ENCODE measurements at regions not wholly inside any gene's neighbourhood (a gene's known extent, or its start where the extent isn't known, plus 50 kb on each side); places are given as distances from the start of the nearest gene placed in this dataset.

DNA sequence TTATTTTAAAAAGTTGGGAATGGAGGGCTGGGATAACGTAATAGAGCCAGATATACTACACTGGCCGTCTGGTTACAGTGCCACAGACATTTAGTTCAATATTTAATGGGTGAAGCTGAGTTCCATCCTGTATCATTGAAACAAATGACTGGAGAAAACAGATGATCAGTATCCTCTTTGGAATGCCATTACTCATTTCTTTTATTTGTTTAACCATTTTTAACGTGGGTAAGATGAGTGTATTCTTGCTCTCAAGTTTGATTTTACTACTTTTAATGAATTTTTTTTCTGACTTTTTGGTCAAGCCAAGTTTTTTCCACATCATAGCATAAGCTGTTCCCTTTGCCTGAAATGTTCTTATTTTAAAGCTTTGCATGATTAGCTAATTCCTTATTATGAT is 53.9 kb upstream of the GRM7 start:
- H3K36me3 Mint-ChIP-seq (ENCODE audit: insufficient read depth) = no peaks in the 10 kb centered on the region
- no peaks in the 10 kb centered on the region for H3K9me3 Mint-ChIP-seq (ENCODE audit: low read depth)
- no peak overlapping the region for H3K27ac Mint-ChIP-seq
- no peak overlapping the region for H3K4me3 Mint-ChIP-seq (ENCODE audit: low read depth)
- no peak for DNase-seq (ENCODE audit: low spot score, unreplicated experiment)
- H3K4me1 Mint-ChIP-seq (ENCODE audit: low read depth) = no peaks in the 10 kb centered on the region
- H3K27me3 Mint-ChIP-seq = no peaks in the 10 kb centered on the region
- no peak for TF ChIP-seq CTCF (IDR thresholded peaks at IDR 0.05; ENCODE audit: unreplicated experiment)

DNA sequence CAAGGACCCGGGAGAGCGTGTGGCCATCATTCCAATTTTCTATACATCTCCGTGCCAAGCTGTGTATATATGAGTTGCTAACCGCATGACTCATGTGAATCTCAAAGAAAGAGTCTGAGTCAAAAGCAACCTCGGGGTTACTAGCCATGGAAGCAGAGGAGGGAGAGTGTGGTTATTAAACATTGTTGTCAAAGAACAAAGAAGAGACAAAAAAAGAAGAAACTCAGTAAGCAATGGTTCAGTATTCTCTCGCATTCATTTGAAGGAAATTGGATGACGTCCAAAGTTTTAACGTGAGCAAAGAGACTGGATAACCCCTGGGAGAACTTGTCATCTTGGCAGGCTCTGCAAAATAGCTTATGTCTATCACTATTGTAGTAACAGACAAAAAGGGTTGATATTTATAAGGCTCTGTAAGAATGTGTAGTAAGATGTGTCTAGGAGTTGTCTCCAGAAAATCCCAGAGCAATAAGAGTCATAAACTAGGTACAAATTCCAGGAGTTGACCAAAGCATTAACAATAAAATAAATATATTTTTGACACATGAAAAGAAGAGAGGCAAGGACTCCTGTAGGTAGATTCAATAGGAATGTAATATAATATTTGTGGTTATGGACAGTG is 52.8 kb upstream of the GRM7 start:
- no peaks in the 10 kb centered on the region for H3K27me3 Mint-ChIP-seq
- no peak for TF ChIP-seq CTCF (IDR thresholded peaks at IDR 0.05; ENCODE audit: unreplicated experiment)
- H3K36me3 Mint-ChIP-seq (ENCODE audit: insufficient read depth) = no peaks in the 10 kb centered on the region
- H3K4me3 Mint-ChIP-seq (ENCODE audit: low read depth) = no peak overlapping the region
- no peaks in the 10 kb centered on the region for H3K4me1 Mint-ChIP-seq (ENCODE audit: low read depth)
- H3K9me3 Mint-ChIP-seq (ENCODE audit: low read depth) = no peaks in the 10 kb centered on the region
- no peak overlapping the region for H3K27ac Mint-ChIP-seq
- no peak for DNase-seq (ENCODE audit: low spot score, unreplicated experiment)

GRCh38 chr3:6809349-6809748 is 51.6 kb upstream of the GRM7 start:
- H3K4me3 Mint-ChIP-seq (ENCODE audit: low read depth) = no peak overlapping the region
- DNase-seq (ENCODE audit: low spot score, unreplicated experiment) = no peak
- no peaks in the 10 kb centered on the region for H3K9me3 Mint-ChIP-seq (ENCODE audit: low read depth)
- no peak for TF ChIP-seq CTCF (IDR thresholded peaks at IDR 0.05; ENCODE audit: unreplicated experiment)
- no peaks in the 10 kb centered on the region for H3K36me3 Mint-ChIP-seq (ENCODE audit: insufficient read depth)
- no peaks in the 10 kb centered on the region for H3K4me1 Mint-ChIP-seq (ENCODE audit: low read depth)
- H3K27ac Mint-ChIP-seq = no peak overlapping the region
- no peaks in the 10 kb centered on the region for H3K27me3 Mint-ChIP-seq
